B cell (primary cell): ENCODE measurements at regions not wholly inside any gene's neighbourhood (a gene's known extent, or its start where the extent isn't known, plus 50 kb on each side); places are given as distances from the start of the nearest gene placed in this dataset.

Source experiments
- ATAC-seq: fragments of 200-7000 bp; cut with Tn5 transposase; one replicate; pipeline ENCODE4 v1.10.0; 2021; ENCODE audit warnings: low read depth, mild to moderate bottlenecking, moderate number of reproducible peaks, moderate library complexity
- CTCF ChIA-PET: fragments of 350-600 bp; sonication (Branson Sonifier 250); formaldehyde crosslinking; loops from one replicate; lab custom pipeline; 2021; ENCODE audit warnings: antibody characterized with exemption, inconsistent platforms; lab: Charles Lee
- POLR2A ChIA-PET: fragments of 350-600 bp; sonication (Branson Sonifier 250); formaldehyde crosslinking; loops from one replicate; lab custom pipeline; 2021; ENCODE audit warnings: antibody characterized with exemption; lab: Charles Lee
- DNase-seq: peaks from one replicate; pipeline ENCODE4 v3.0.0; 2013
- H2AFZ ChIP-seq: 2 replicates; pipeline ENCODE4 v1.6.1; 2012; ENCODE audit warnings: mild to moderate bottlenecking, low read depth, low read length; ENCODE audit not compliant: insufficient read depth, poor library complexity, severe bottlenecking
- H3K27ac ChIP-seq, 2 donors: 1 replicate in 1 of 2; 2 replicates in 1 of 2; pipeline ENCODE4 v1.5.1; 2012 to 2013; ENCODE audit warnings: low read length in 2 of 2, mild to moderate bottlenecking in 2 of 2, moderate library complexity in 1 of 2
- H3K27me3 ChIP-seq, 4 experiments: fragments of 200-600 bp in 1 of 4; sonication (generic) in 1 of 4; replicated peaks in 1 of 4; 1 replicate in 2 of 4; 2 replicates in 2 of 4; pipeline versions ENCODE4 v1.6.1 to v1.7.0; 2013 to 2016; ENCODE audit warnings: low read length in 3 of 4, mild to moderate bottlenecking in 2 of 4, mixed read lengths in 1 of 4, moderate library complexity in 1 of 4; ENCODE audit not compliant: insufficient read depth in 4 of 4, control insufficient read depth in 3 of 4; ENCODE audit errors: control extremely low read depth in 1 of 4
- H3K36me3 ChIP-seq, 2 experiments: replicated peaks in 1 of 2; 1 replicate in 1 of 2; 2 replicates in 1 of 2; pipeline versions ENCODE4 v1.6.1 to v1.7.1; 2013; ENCODE audit warnings: low read length in 1 of 2; ENCODE audit not compliant: insufficient read depth in 2 of 2, control insufficient read depth in 1 of 2; ENCODE audit errors: control extremely low read depth in 1 of 2, extremely low read depth in 1 of 2
- H3K4me1 ChIP-seq, 2 donors: fragments of 200-600 bp in 1 of 2; sonication (generic) in 1 of 2; 1 replicate in 1 of 2; 2 replicates in 1 of 2; pipeline versions ENCODE4 v1.5.1 to v1.6.1; 2013 to 2017; ENCODE audit warnings: low read length in 2 of 2; ENCODE audit not compliant: control insufficient read depth in 2 of 2, insufficient read depth in 2 of 2
- H3K4me2 ChIP-seq: replicated peaks from 2 replicates; pipeline ENCODE3; 2012; ENCODE audit warnings: mild to moderate bottlenecking, low read depth, low read length; ENCODE audit not compliant: poor library complexity, severe bottlenecking
- H3K4me3 ChIP-seq, 5 experiments: fragments of 200-600 bp in 1 of 5; sonication (generic) in 1 of 5; 1 replicate in 3 of 5; 2 replicates in 2 of 5; pipeline versions ENCODE4 v1.5.1 to v1.7.0; 2011 to 2016; ENCODE audit warnings: low read length in 4 of 5, mild to moderate bottlenecking in 4 of 5, low read depth in 2 of 5, control low read depth in 1 of 5, moderate library complexity in 1 of 5; ENCODE audit not compliant: insufficient read depth in 1 of 5; ENCODE audit errors: control extremely low read depth in 1 of 5, extremely low read depth in 1 of 5
- H3K79me2 ChIP-seq: fragments of 200-600 bp; sonication (generic); one replicate; pipeline ENCODE4 v1.6.0; 2016; ENCODE audit warnings: low read length; ENCODE audit not compliant: control insufficient read depth, insufficient read depth
- H3K9ac ChIP-seq: fragments of 200-600 bp; sonication (generic); 2 replicates; pipeline ENCODE4 v1.6.1; 2017; ENCODE audit warnings: mild to moderate bottlenecking, low read length, moderate library complexity
- H3K9me3 ChIP-seq, 3 donors: one replicate each; pipeline versions ENCODE4 v1.6.1 to v1.7.1; 2013; ENCODE audit warnings: low read length in 2 of 3; ENCODE audit not compliant: control insufficient read depth in 2 of 3, insufficient read depth in 1 of 3; ENCODE audit errors: control extremely low read depth in 1 of 3
- H4K20me1 ChIP-seq: 2 replicates; pipeline ENCODE4 v1.6.0; 2012; ENCODE audit warnings: mild to moderate bottlenecking, low read length; ENCODE audit not compliant: insufficient read depth, control insufficient read depth, poor library complexity, severe bottlenecking
- H3K27ac Mint-ChIP-seq: one replicate; pipeline ENCODE4 v1.8.0; 2021; ENCODE audit warnings: mixed read lengths
- H3K27me3 Mint-ChIP-seq: one replicate; pipeline ENCODE4 v1.8.0; 2021; ENCODE audit warnings: mixed read lengths
- H3K4me1 Mint-ChIP-seq: one replicate; pipeline ENCODE4 v1.8.0; 2021; ENCODE audit warnings: mixed read lengths
- H3K4me3 Mint-ChIP-seq: one replicate; pipeline ENCODE4 v1.8.0; 2021; ENCODE audit warnings: mixed read lengths
- H3K9me3 Mint-ChIP-seq: one replicate; pipeline ENCODE4 v1.8.0; 2022; ENCODE audit warnings: mixed read lengths; ENCODE audit not compliant: insufficient read depth
- CTCF ChIP-seq: fragments of 200-600 bp; IDR thresholded peaks from one replicate; pipeline ENCODE4 v1.8.0; 2022; ENCODE audit warnings: antibody characterized with exemption, mild to moderate bottlenecking
- EZH2 ChIP-seq: IDR thresholded peaks from 2 replicates; pipeline ENCODE4 v1.6.1; 2012; ENCODE audit warnings: borderline replicate concordance, low read depth, mild to moderate bottlenecking, moderate library complexity, low read length; ENCODE audit not compliant: insufficient read depth, poor library complexity, severe bottlenecking
- WGBS: methylation state at CpG from one replicate; pipeline ENCODE4 v1.1.5; 2013; ENCODE audit warnings: missing lambda C conversion rate; ENCODE audit not compliant: insufficient coverage; 5-methylcytosine and 5-hydroxymethylcytosine counted together
- intact Hi-C: fragments of 100-400 bp; cut with micrococcal nuclease; formaldehyde crosslinking; loops from one replicate; pipeline ENCODE4 v1.10.0; 2022

- intact Hi-C loops: no loop called here
- H3K4me3 Mint-ChIP-seq: no peak overlapping the region
- no peaks in the 10 kb centered on the region for H3K4me1 Mint-ChIP-seq
- Histone ChIP-seq H3K9me3 (peaks cover 0 to 20% (median 0%) of the 10 kb centered on the region in 3 donors), H3K27me3 (no peaks in the 10 kb centered on the region), H3K4me1 (no peaks in the 10 kb centered on the region), H2AFZ (no peak overlapping the region), H3K27ac (no peak overlapping the region), H4K20me1 (no peaks in the 10 kb centered on the region), H3K4me3 (no peak overlapping the region), H3K4me2 (no peak overlapping the region), H3K9ac (no peak overlapping the region), H3K79me2 (no peaks in the 10 kb centered on the region), H3K36me3 (no peaks in the 10 kb centered on the region)
- H3K27me3 Mint-ChIP-seq: no peaks in the 10 kb centered on the region
- no peaks in the 10 kb centered on the region for H3K9me3 Mint-ChIP-seq
- ATAC-seq: no peak
- 35% methylated on average over 8 of the region's 8 CpGs for WGBS
- H3K27ac Mint-ChIP-seq: no peak overlapping the region
- no peak for DNase-seq
- ChIA-PET CTCF (no interaction called here), POLR2A (no interaction called here)
- TF ChIP-seq EZH2 (no peak), CTCF (no peak)
Observed at GRCh38 chr10:130989670-130990232, 321.8 kb downstream of the TCERG1L start.

- no peak overlapping the region for H3K27ac Mint-ChIP-seq
- ATAC-seq: no peak
- no peaks in the 10 kb centered on the region for H3K4me1 Mint-ChIP-seq
- no peaks in the 10 kb centered on the region for H3K27me3 ChIP-seq
- H3K9ac ChIP-seq: no peak overlapping the region
- no peaks in the 10 kb centered on the region for H4K20me1 ChIP-seq
- no peak overlapping the region for H3K4me2 ChIP-seq
- intact Hi-C loops: no loop called here
- H3K27me3 Mint-ChIP-seq: no peaks in the 10 kb centered on the region
- H3K4me3 Mint-ChIP-seq: no peak overlapping the region
- H3K9me3 ChIP-seq: peaks cover 0 to 14% (median 0%) of the 10 kb centered on the region in 3 donors
- no peaks in the 10 kb centered on the region for H3K4me1 ChIP-seq
- ChIA-PET CTCF (no interaction called here), POLR2A (no interaction called here)
- H3K9me3 Mint-ChIP-seq: peaks cover 1% of the 10 kb centered on the region
- H3K79me2 ChIP-seq: no peaks in the 10 kb centered on the region
- no peak overlapping the region for H3K27ac ChIP-seq
- no peak overlapping the region for H3K4me3 ChIP-seq
- no peak overlapping the region for H2AFZ ChIP-seq
- TF ChIP-seq EZH2: no peak
- TF ChIP-seq CTCF: no peak
- H3K36me3 ChIP-seq: no peaks in the 10 kb centered on the region
- WGBS: 92% methylated on average over 5 of the region's 9 CpGs
- DNase-seq: no peak
Observed at GRCh38 chr10:130990486-130990885, 321.0 kb downstream of the TCERG1L start.
